Activated naive CD4-positive, alpha-beta T cell treated with anti-CD3 and anti-CD28 coated beads for 36 hours (primary cell): ENCODE measurements at regions not wholly inside any gene's neighbourhood (a gene's known extent, or its start where the extent isn't known, plus 50 kb on each side); places are given as distances from the start of the nearest gene placed in this dataset.

ENCODE experiments used
- CTCF ChIA-PET: fragments of 350-600 bp; sonication (Branson Sonifier 250); formaldehyde crosslinking; loops from one replicate; lab custom pipeline; 2021; ENCODE audit warnings: antibody characterized with exemption; lab: Charles Lee
- DNase-seq: peaks from one replicate; pipeline ENCODE4 v3.0.0-alpha.2; 2020
- H3K27ac Mint-ChIP-seq: one replicate; pipeline ENCODE4 v1.8.0; 2021; ENCODE audit warnings: mild to moderate bottlenecking, mixed read lengths
- H3K27me3 Mint-ChIP-seq: one replicate; pipeline ENCODE4 v1.8.0; 2021; ENCODE audit warnings: low read depth, mixed read lengths
- H3K36me3 Mint-ChIP-seq: one replicate; pipeline ENCODE4 v1.8.0; 2021; ENCODE audit warnings: low read depth, mixed read lengths
- H3K4me1 Mint-ChIP-seq: one replicate; pipeline ENCODE4 v1.8.0; 2021; ENCODE audit warnings: low read depth, mixed read lengths
- H3K4me3 Mint-ChIP-seq: one replicate; pipeline ENCODE4 v1.8.0; 2021; ENCODE audit warnings: mild to moderate bottlenecking, moderate library complexity, mixed read lengths
- H3K9me3 Mint-ChIP-seq: one replicate; pipeline ENCODE4 v1.8.0; 2021; ENCODE audit warnings: mixed read lengths
- intact Hi-C: fragments of 100-400 bp; cut with micrococcal nuclease; formaldehyde crosslinking; loops from one replicate; pipeline ENCODE4 v1.15.1; 2023

- intact Hi-C loops: no loop called here
- H3K4me1 Mint-ChIP-seq: no peaks in the 10 kb centered on the region
- peaks cover 4% of the 10 kb centered on the region for H3K9me3 Mint-ChIP-seq
- H3K4me3 Mint-ChIP-seq: no peak overlapping the region
- peaks cover 2% of the 10 kb centered on the region for H3K27me3 Mint-ChIP-seq
- H3K36me3 Mint-ChIP-seq: no peaks in the 10 kb centered on the region
- H3K27ac Mint-ChIP-seq: no peak overlapping the region
- DNase-seq: no peak
- CTCF ChIA-PET: no interaction called here
Observed at GRCh38 chr2:212926940-212927339, 224.5 kb downstream of the IKZF2 start.

- no peak for DNase-seq
- intact Hi-C loops: no loop called here
Observed at GRCh38 chr2:212923393-212923792, 228.0 kb downstream of the IKZF2 start.

GRCh38 chr2:212922701-212923100 is 228.7 kb downstream of the IKZF2 start:
- intact Hi-C loops: no loop called here
- H3K4me3 Mint-ChIP-seq: no peak overlapping the region
- no peaks in the 10 kb centered on the region for H3K27me3 Mint-ChIP-seq
- H3K27ac Mint-ChIP-seq: no peak overlapping the region
- peaks cover 4% of the 10 kb centered on the region for H3K9me3 Mint-ChIP-seq
- DNase-seq: no peak
- no peaks in the 10 kb centered on the region for H3K36me3 Mint-ChIP-seq
- CTCF ChIA-PET: no interaction called here
- H3K4me1 Mint-ChIP-seq: peaks cover 5% of the 10 kb centered on the region

More at GRCh38 chr2:212923393-212923792, 228.0 kb downstream of the IKZF2 start:
- Mint-ChIP-seq H3K27me3 (no peaks in the 10 kb centered on the region), H3K4me3 (no peak overlapping the region), H3K9me3 (peaks cover 4% of the 10 kb centered on the region), H3K36me3 (no peaks in the 10 kb centered on the region), H3K27ac (no peak overlapping the region), H3K4me1 (peaks cover 5% of the 10 kb centered on the region)
- CTCF ChIA-PET: no interaction called here

- H3K27me3 Mint-ChIP-seq: no peaks in the 10 kb centered on the region
- no peak overlapping the region for H3K27ac Mint-ChIP-seq
- H3K4me3 Mint-ChIP-seq: no peak overlapping the region
- CTCF ChIA-PET: interaction anchor here (1.3 kb wide), 1 partner anchor 30 kb away, joined by 3 read pairs; no protein-coding TSS in a partner anchor
- H3K36me3 Mint-ChIP-seq: no peaks in the 10 kb centered on the region
- intact Hi-C loops: no loop called here
- DNase-seq: no peak
- peaks cover 5% of the 10 kb centered on the region for H3K4me1 Mint-ChIP-seq
- peaks cover 4% of the 10 kb centered on the region for H3K9me3 Mint-ChIP-seq
Observed at GRCh38 chr2:212921711-212922110, 229.7 kb downstream of the IKZF2 start.

DNA sequence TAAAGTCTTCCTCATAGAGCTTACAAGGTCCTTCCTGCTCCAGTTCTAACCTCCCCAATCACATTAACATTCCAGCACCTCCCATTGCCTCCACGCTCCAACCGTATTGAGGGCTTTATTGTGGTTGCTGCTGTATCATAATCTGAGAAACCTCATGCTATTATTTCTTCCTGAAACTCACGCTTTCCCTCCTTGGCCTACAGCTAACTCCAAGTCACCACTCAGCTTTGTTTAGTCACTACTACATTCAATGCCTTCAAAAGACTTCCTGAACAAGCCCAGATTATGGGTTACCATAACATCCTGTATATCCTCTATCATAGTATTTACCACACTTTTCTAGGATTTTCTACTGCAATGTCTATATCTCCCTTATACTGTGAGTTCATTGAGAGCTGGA is 230.4 kb downstream of the IKZF2 start:
- CTCF ChIA-PET: interaction anchor here (0.6 to 1.3 kb wide), 2 partner anchors 29 to 977 kb away, joined by 3 read pairs; no protein-coding TSS in a partner anchor
- Mint-ChIP-seq H3K9me3 (peaks cover 4% of the 10 kb centered on the region), H3K27me3 (no peaks in the 10 kb centered on the region), H3K4me3 (no peak overlapping the region), H3K4me1 (peaks cover 7% of the 10 kb centered on the region), H3K36me3 (no peaks in the 10 kb centered on the region), H3K27ac (no peak overlapping the region)
- intact Hi-C loops: no loop called here
- DNase-seq: no peak

GRCh38 chr2:212919238-212919637 is 232.2 kb downstream of the IKZF2 start:
- no peak for DNase-seq
- Mint-ChIP-seq H3K4me1 (peaks cover 15% of the 10 kb centered on the region), H3K9me3 (peaks cover 1% of the 10 kb centered on the region), H3K27me3 (no peaks in the 10 kb centered on the region), H3K27ac (no peak overlapping the region), H3K36me3 (no peaks in the 10 kb centered on the region), H3K4me3 (no peak overlapping the region)
- CTCF ChIA-PET: no interaction called here
- intact Hi-C loops: no loop called here

- no peaks in the 10 kb centered on the region for H3K27me3 Mint-ChIP-seq
- H3K27ac Mint-ChIP-seq: no peak overlapping the region
- CTCF ChIA-PET: no interaction called here
- DNase-seq: no peak
- peaks cover 1% of the 10 kb centered on the region for H3K9me3 Mint-ChIP-seq
- H3K4me1 Mint-ChIP-seq: peaks cover 15% of the 10 kb centered on the region
- intact Hi-C loops: no loop called here
- no peak overlapping the region for H3K4me3 Mint-ChIP-seq
- H3K36me3 Mint-ChIP-seq: no peaks in the 10 kb centered on the region
Observed at GRCh38 chr2:212918336-212918735, 233.1 kb downstream of the IKZF2 start.

GRCh38 chr2:212915121-212915782 is 236.2 kb downstream of the IKZF2 start:
- Mint-ChIP-seq H3K4me3 (no peak overlapping the region), H3K36me3 (no peaks in the 10 kb centered on the region), H3K27ac (no peak overlapping the region), H3K4me1 (peaks cover 16% of the 10 kb centered on the region), H3K9me3 (no peaks in the 10 kb centered on the region), H3K27me3 (peaks cover 2% of the 10 kb centered on the region)
- CTCF ChIA-PET: interaction anchor here (0.7 kb wide), 2 partner anchors 211 to 253 kb away, joined by 3 to 4 read pairs; no protein-coding TSS in a partner anchor
- intact Hi-C loops: loop anchor here (1.0 to 2.0 kb wide), 3 partner anchors 54 to 204 kb away; no protein-coding TSS in a partner anchor
- peak; percentile 5 for DNase-seq

DNA sequence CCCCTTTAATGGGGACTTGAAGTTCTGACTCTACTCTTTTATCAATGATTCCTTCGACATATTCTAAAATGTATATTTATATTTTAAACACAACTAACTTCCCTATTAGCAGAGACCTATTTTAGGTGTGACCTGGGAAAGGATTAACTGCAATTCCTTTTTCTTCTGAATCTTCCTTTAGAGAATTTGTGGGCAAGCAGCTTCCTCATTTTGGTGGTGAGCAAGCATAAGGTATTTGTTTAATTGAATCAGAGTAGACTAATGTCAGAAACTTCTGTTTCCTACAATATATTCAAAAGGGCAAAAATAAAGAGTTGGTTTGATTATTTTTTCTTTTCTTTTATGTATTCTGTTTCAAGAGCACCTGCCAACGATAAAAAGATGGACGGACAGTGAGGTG is 237.0 kb downstream of the IKZF2 start:
- Mint-ChIP-seq H3K4me1 (peaks cover 16% of the 10 kb centered on the region), H3K36me3 (no peaks in the 10 kb centered on the region), H3K9me3 (no peaks in the 10 kb centered on the region), H3K4me3 (no peak overlapping the region), H3K27me3 (peaks cover 2% of the 10 kb centered on the region), H3K27ac (no peak overlapping the region)
- intact Hi-C loops: loop anchor here (2.0 to 5.0 kb wide), 3 partner anchors 54 to 102 kb away; no protein-coding TSS in a partner anchor
- no peak for DNase-seq
- CTCF ChIA-PET: no interaction called here

DNA sequence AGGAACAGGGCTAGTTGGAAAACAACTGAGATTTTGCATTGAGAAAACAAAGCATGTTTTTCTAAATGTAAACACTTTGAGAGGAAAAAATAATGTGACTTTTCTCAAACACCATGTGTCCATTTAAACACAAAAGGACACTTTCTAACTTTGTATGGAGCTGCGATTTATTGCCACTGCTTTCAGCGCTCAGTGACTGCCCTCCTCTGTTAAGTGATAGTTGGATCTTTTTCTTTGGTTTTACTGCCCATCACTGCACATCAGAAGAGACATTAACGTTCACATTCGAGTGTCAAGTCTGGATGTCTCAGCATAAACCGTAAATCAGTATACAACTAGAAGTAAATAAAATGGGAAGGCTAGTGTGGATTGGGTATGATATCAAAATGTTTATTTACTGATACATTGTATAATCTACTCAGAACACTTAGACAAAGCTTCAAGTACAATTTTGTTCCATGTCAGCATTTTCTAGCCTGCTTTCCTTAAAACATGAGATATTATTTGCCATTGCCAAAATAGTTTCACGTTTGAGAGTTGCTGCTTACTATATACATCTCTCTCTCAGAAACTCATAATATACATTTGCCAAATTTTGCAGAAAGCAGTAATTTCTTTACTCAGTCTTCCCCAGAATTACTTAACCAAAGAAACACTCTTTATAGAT is 237.6 kb downstream of the IKZF2 start:
- H3K9me3 Mint-ChIP-seq: no peaks in the 10 kb centered on the region
- CTCF ChIA-PET: no interaction called here
- no peak overlapping the region for H3K27ac Mint-ChIP-seq
- DNase-seq: no peak
- H3K36me3 Mint-ChIP-seq: no peaks in the 10 kb centered on the region
- H3K27me3 Mint-ChIP-seq: peaks cover 2% of the 10 kb centered on the region
- H3K4me1 Mint-ChIP-seq: peaks cover 16% of the 10 kb centered on the region
- H3K4me3 Mint-ChIP-seq: no peak overlapping the region
- intact Hi-C loops: loop anchor here (2.0 to 5.0 kb wide), 3 partner anchors 55 to 101 kb away; no protein-coding TSS in a partner anchor

DNA sequence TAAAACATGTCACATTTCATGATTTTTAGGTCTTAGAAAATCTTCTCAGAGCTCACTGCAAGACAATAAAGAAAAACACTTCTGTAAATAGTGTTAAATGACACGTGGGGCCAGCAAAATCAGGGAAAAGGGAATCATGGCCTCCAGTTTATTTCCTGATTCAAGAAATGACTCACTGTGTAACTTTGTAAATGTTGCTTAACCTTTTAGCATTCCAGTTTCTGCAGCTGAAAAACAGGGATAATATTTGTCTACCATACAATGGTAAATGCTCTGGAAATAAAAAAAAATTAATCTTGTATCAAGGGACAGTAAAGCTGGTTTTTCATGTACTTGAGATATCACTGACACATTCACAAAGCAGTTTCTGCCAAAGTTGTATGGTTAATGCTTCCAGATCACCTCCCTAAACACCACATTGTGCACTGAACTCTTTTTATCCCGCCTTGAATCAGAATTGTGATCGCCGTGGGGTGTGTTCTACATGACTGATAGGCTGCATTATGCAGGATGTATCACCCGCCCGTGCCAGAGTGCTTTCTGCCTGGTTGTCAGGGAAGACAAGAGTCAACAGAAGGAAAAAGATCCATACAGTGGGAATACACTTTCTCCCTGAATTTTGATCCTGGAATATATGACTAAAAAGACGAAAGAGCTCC is 238.8 kb downstream of the IKZF2 start:
- Mint-ChIP-seq H3K36me3 (no peaks in the 10 kb centered on the region), H3K27ac (no peak overlapping the region), H3K4me3 (no peak overlapping the region), H3K9me3 (no peaks in the 10 kb centered on the region), H3K4me1 (peaks cover 16% of the 10 kb centered on the region), H3K27me3 (peaks cover 2% of the 10 kb centered on the region)
- intact Hi-C loops: loop anchor here (5.0 kb wide), 2 partner anchors 100 kb away; no protein-coding TSS in a partner anchor
- CTCF ChIA-PET: no interaction called here
- DNase-seq: no peak

- H3K27me3 Mint-ChIP-seq: peaks cover 2% of the 10 kb centered on the region
- no peak overlapping the region for H3K4me3 Mint-ChIP-seq
- peaks cover 13% of the 10 kb centered on the region for H3K4me1 Mint-ChIP-seq
- CTCF ChIA-PET: no interaction called here
- no peaks in the 10 kb centered on the region for H3K9me3 Mint-ChIP-seq
- peak; percentile 8 for DNase-seq
- no peak overlapping the region for H3K27ac Mint-ChIP-seq
- intact Hi-C loops: loop anchor here (5.0 kb wide), 2 partner anchors 99 to 101 kb away; no protein-coding TSS in a partner anchor
- no peaks in the 10 kb centered on the region for H3K36me3 Mint-ChIP-seq
Observed at GRCh38 chr2:212911011-212911410, 240.4 kb downstream of the IKZF2 start.
